HG03103 (cell line): ENCODE measurements at regions not wholly inside any gene's neighbourhood (a gene's known extent, or its start where the extent isn't known, plus 50 kb on each side); places are given as distances from the start of the nearest gene placed in this dataset.

Experiments used
- ATAC-seq: cut with Tn5 transposase; IDR thresholded peaks from one replicate; pipeline ENCODE4 v1.9.1; 2021; ENCODE audit warnings: low read depth; ENCODE audit not compliant: unreplicated experiment

DNA sequence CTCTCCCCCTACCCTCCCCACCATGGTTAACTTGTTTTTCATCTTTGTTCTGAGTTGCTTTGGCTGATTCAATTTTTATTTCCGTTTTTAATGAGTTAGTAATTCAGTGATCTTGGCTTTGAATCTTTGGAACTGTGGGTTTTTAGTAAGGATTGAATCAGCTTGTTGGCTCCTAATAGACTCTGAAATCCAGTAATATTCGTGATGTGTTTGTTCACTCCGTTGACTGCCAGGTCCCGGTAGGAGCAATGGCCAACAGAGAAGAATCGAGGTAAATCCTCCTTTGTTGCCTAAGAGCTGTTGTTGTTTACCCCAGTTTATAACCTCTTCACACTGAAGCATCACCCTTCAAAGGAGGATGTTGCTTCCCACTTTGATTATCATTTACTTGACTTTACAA lies 92.7 kb downstream of the PCSK1 start:
- ATAC-seq, result no peak

DNA sequence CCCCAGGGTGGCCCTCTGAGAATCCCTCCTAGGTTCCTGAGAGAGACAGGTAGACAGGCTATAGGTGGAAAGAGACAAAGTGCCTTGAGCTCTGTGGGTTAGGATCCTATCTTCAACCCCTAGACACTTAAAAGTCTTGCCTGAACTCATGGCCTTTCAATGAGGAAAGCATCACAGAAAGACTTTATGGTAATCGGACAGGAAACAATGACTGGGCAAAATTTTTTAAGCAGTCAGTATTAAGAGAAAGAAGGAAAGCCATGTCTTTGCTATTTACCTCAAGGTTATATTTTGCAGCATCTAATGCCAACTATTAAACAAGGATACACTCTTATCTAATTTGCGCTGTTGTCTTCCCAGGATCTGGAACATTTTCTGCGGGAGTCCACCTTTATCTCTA lies 93.2 kb downstream of the PCSK1 start:
- no peak for ATAC-seq

DNA sequence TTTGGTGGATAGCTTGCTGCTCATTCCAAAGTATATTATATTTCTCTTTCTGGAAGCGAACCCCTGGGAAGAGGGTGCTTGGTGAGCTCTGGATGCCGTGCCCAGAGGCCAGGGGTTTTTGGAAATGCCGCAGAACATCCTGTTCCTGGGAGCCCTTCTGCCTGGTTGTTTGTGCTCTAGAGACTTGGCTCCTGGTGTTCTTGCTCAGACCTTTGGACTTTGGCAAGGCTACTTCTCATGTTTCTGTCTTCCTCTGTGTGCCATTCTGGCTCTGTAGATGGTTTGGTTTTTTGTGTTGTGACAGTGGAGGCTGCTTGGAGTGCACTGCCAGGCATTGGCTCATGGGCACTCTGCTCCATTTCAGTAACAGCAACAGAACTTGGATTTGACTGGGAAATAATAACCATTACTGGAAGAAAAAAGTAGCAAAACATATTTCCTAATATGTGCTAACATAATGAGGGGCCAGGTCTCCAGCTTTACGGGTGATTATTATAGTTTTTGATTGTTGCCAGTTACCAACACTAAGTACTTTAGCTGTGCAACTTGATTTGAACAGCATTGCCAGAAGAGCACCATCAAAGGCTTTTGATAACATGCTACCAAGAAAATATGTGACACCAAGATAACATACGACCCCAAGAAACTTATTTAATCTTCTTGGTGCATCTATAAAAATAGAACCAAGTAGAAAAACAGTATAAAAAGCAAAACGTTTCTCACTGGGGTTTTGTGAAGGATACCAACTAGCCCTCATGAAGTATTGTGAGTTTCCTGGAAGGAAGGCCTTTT lies 94.2 kb downstream of the PCSK1 start:
- no peak for ATAC-seq

DNA sequence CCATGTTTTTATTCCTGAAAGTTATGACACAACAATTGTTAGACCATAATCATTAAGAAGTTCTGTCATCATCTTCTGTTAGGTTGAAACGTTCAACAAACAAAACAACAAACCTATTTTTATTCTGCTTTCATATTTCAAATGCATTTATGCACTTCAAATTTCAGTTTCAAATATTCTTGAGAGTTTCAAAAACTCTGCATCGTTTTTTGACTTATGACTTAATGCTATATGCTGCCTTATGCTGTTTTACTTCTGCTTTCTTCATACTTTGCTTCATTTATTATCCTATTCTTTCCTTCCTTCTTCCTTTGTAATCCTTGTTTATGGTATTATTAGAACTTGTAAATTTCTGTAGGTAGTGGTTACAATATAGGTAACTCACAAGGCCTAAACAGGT lies 95.0 kb downstream of the PCSK1 start:
- ATAC-seq, result no peak

DNA sequence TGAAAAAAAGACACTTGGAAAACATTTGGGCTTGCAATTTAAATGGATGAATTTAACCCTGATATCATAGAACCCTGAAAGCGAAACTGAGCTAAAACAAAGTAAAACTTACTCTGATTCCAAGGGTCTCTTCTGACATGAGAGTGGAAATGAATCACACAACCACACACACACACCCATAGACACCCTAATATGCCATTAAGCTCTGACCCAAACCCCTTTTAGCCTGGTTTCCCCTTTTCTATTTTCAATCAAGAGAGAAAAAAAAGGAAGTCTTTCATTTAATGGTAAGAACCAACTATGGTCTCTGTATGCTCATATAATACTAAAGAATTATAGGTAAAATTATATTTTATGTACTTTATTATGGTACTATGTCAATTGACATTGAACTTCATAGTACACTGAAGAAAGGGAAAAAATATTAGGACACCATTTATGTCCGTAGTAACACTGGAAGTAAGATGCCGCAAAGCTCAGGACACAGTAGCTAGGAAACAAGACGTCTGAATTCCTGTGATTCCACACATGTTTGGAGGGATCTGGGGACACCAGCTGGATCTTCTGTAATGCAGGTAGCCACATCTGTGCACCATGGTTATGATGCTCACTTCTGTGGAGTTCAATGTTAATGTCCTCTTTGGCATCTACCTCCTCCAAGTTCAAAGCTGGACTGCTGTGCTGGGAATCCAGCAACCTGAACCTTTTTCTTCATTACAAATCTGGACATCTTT lies 95.8 kb downstream of the PCSK1 start:
- no peak for ATAC-seq

DNA sequence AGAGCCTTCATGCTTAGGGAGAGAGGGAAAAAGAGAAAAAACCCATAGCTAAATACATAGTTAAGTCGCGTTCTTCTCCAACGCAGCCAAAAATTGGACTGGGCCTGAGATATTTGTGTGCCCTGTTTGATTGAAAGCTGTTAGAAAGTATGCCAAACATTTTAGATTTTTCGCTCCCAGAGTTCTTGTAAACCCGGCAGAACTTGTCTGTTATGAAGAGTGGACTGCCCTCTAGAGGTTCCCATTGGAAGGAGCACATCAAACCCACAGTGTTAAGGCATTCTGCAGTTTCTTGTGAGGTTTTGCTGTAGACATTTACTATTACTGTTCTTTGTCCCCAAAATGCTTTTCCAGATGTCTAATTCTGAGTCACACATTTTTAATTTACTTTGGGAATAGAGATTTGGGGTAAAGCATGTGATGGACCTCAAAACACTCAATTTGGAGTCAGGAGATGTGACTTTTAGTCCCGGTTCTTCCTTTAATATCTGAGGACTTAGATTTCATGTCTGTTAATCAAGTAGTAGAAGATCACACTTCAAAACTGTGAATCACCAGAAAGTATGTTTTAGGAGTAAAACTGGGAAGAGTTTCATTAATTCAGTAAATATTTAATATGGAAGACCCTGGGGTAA lies 96.6 kb downstream of the PCSK1 start:
- peak; percentile 56 for ATAC-seq

DNA sequence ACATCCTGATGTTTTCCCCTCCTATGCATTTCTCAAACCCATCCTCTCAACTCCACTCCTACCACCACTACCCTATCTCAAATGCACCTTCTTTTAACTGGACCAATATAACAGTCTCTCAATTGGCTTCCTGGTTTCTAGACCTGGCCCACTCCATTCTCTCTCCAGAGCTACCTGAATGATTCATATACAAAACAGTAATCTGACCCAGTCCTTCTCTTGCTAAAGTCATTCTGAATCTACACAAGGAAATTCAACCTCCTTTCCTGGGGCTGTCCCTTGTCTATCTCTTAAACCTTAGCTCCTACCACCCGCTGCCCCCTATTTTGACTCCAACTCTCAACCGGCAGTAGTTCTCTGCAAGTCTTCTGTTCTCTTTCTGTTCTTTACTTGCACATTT lies 97.2 kb downstream of the PCSK1 start:
- ATAC-seq, result no peak

DNA sequence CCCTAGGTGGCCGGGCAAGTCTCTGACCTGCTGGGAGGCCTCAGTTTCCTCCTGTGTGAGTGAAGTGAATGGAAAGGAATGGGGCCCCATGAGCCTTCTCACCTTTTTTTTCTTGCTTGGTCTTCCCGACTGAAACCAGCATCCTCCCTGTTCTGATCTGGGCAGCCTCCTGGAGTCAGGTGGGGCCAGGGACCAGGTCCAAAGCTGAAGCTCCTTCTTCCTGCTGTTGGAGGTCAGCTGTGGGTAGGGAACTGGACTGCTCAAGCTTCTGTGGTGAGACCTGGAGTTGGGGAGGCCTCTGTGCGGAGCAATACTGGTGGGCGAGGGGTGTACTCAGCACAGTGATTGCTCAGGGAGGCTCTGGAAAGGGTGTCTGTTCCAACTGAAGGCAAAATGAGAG lies 99.7 kb downstream of the PCSK1 start:
- no peak for ATAC-seq

DNA sequence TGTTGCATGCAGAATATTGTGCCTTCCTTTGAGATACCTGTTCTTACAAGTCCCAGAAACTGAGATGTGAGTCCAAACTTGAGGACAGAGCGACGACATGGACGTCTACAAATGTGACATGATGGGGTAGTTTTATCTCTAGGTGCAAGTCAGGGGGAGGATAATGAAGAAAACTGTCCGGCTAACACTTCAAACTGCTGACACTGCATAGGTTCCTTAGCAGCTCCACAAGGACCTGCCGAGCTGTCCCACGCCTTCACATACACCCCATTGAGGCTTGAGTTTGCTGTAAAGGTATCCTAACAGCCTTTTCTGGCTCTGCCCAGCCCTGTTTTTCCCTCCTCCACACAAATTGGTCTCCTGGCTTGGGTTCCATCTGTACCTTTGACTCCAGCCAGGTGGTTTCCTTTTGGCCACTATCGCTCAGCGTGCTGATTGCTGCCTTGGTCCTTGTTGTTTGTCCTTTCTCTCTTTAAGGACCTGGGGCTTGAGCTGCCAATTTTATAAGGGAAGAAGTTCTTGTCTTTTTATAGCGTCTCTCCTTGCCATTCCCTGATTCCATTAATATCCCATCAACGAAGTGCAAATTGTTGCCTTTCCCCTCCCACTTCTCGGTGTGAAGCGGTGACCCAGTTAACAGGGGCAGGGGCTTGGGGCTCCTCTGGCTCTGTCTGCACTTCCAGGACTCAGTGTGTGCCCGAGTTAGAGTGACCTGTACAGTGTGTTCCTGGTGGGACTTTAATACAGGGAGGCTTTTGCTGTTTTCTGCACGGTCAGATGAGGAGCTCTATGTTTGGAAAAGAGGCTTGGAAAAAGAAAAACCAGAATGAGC lies 100.3 kb downstream of the PCSK1 start:
- ATAC-seq, result no peak

DNA sequence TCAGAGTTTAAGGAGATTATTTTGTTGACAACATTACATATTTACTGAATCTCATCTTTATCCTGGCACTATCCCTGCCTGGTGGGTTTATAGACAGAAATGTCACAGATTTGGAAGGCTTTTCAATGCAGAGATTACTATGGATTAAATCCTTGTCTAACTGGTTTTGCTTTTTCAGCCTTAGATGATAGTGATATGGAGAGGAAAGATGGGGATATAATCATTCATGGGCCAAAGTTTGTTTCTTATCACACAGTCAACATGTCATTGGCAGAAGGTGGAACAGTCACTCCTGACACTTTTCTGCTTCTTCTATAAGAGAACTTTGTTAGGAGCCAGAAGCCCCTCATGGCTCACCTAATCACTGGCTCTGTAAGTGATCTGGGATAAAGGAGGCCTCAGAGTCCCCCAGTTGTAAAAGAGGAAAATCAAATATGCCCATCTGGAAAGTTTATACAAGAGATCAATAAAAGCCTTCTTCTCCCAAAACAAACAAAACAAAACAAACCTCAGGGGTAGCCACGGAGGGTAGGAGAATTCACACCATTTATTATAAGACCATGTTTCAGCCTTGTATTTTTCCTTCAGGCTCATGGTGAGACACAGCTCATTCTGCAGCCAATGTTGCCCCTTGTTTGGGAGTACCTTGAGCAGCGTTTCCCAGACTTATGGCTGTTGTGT lies 101.2 kb downstream of the PCSK1 start:
- ATAC-seq, result no peak

DNA sequence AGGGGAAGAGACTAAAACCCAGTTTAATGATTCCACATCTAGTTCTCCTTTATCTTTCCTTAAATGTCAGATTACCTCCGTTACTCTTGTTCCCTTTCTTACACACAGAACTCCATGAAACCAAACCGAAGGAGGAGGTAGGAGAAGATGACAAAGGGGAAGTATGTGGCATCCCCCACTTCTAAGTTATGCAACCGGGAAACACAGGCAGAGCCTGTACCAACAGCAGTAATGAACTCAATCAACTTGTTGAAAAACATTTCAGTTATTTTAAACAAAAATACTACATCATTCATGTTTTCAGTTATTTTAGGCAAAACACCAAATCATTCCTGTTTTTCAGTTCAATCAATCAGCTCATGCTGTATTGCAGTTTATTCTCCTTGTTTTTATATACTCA lies 101.8 kb downstream of the PCSK1 start:
- no peak for ATAC-seq

DNA sequence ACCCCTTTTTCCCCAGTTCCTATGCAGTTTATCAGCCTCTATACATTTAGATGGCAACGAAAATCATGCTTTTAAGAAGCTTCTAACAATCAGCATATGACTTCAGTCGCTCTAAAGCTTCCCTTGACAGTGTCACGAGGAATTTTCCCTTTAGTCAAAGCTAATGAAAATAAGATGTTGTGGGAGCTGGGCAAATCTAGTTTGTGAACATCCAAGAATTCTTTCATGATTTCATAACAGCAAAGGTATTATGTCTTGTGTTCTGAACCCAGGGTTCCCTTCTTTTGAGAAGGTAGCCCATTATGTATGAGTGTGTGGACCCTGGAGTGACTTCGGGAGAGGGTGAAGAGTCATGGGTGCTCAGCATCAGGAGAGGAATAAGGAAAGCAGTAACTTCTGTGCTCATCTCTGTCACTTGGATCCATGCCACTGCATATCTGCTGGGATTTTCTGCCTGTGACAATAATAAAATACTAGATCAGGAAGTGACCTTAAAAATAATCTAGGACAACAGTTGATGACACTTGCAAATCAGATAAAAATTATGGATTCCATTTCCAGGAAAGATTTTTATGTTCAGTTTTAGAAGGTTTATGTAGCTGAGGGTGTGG lies 102.4 kb downstream of the PCSK1 start:
- no peak for ATAC-seq

DNA sequence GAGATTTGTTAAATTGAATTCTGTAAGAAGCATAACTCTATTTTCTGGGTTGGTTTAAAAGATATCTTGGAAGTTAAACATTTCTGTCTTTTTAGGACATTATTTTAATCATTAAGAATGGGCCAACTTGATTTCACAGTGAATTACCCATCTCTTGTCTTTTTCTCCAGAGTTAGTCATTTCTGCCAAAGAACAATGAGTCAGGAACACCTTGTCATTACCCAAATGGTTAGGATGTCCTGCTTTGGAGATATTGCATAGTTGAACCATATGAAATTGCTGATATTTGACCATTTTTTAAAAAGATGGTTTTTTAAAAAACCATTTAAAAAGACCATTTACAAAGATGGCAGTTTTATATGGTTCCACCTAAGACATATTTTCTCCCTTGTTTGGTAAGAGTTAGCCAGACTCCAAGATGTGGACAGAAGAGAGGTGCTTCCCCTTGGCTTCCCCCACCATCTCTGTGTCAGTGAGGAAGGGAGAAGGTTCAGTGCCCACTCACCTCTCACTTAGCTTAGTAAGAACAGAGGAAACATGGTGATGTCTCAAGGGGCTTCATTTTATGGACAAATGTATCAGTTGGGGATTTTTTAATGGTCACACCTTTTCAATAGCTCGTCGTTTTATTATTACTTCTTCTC lies 103.0 kb downstream of the PCSK1 start:
- no peak for ATAC-seq

DNA sequence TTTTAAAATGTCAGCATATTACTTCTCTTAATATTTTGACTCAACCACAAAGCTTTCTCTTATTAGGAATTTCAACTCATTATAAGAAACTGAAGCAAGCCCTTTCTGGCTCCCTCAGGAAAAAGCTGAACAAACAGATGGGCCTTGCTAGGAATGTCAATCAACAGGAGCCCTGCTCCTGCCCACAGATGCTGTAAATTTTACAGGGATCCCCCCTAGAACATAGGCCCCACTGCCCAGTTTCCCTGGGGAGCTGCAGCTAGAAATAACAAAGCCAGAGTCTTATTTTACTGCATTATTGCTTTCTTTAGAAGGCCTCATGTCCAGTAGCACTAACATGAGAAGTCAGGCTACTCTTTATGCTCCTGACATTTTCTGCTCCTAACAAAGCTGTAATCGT lies 103.8 kb downstream of the PCSK1 start:
- ATAC-seq, result no peak

DNA sequence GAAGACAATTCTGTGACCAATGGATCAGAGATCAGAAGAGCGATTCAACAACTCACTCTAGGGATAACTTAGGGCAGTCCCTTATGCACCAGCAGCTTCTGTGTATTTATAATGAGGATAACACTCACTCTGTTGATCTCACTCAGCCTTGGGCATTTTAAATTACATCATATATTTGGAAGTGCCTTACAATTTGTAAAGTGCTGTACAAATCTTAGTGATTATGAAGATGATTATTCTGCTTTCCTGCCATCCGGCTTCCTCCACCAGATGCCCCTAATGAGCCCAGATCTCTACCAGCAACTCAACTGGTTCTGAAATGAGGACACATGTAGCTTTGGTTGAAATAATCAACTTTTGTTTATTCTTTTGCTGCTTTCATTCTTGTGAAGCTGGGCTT lies 105.3 kb downstream of the PCSK1 start:
- ATAC-seq, result no peak

DNA sequence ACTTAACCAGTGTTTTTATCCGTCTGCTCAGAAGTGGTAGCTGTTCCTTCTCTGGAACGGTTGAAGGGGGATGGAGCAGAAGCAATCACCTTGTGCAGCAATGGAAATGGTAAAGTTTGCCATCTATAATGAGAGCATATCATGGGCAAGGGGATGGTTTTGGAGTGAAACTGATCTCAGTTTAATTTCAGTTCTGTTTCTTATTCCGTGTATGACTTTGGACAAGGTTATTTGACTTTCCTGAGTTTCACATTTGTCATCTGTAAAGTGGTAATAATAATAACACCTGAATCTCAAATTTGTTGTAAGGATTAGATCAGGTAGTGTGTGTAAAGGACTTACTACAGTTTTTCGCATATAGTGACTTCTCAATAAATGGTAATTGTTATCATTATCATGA lies 106.1 kb downstream of the PCSK1 start:
- peak; percentile 70 for ATAC-seq

DNA sequence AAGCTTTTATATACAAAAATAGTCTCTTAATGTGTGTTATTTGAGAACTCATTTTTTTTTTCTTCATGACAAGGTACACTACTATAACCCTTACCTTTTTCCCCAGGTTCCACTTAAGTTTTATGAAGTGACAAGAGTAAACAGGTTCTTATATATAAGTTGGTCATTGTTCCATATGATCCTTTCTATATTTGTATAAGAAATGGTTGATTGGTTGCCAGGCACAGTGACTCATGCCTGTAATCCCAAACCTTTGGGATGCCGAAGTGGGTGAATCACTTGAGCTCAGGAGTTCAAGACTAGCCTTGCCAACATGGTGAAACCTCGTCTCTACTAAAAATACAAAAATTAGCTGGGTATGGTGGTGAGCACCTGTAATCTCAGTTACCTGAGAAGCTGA lies 108.3 kb downstream of the PCSK1 start:
- no peak for ATAC-seq

DNA sequence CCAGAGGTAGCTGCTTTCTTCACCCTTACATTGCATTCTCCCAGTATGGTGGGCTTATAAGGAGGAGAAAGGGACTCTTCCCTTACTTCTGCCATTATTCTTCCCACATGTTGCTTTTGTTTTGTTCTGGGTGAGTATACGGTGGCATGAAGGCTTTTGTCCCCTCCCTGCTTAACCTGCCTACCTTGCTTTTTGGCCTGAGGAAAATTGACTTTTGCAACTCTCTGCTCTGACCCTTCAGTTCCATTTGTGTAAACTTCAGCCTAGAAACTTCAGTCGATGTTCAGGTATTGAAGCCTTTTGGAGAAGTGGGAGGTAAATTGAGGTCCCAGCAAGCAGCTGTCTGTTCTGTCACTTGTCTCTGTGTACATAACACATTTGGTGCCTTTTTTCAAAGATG lies 110.2 kb downstream of the PCSK1 start:
- no peak for ATAC-seq

DNA sequence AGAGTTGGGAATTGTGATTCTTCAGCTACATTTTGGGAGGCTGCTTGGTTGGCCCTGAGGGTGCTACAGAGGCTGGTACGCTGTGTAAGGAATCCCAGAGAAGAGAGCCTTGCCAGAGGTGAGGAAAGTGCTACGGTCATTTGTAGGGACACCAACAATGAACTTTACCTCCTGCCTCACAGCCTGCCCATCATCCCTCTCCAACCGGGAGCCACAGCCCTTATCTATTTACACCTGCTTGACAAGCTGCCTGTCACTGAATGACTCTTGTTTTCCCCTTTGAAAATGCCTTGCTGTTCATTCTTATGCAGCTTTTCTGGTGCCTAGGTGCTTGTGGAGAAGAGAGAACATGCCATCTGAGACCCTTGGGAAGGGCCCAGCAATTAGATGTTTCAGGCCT lies 110.8 kb downstream of the PCSK1 start:
- ATAC-seq, result no peak
